Progenitor cell of endocrine pancreas (in vitro differentiated cells): ENCODE measurements at regions not wholly inside any gene's neighbourhood (a gene's known extent, or its start where the extent isn't known, plus 50 kb on each side); places are given as distances from the start of the nearest gene placed in this dataset.
A peak's percentile ranks its signal among the peaks of the same experiment; 100 is the strongest.

Experiments
- DNase-seq: peaks from one replicate; pipeline ENCODE4 v3.0.0; 2021; ENCODE audit warnings: low spot score; ENCODE audit not compliant: unreplicated experiment
- H3K27ac Mint-ChIP-seq: 2 replicates; pipeline ENCODE4 v1.8.0; 2021; ENCODE audit warnings: mild to moderate bottlenecking, moderate library complexity, mixed read lengths
- H3K27me3 Mint-ChIP-seq: 2 replicates; pipeline ENCODE4 v1.8.0; 2021; ENCODE audit warnings: mixed read lengths
- H3K36me3 Mint-ChIP-seq: 2 replicates; pipeline ENCODE4 v1.8.0; 2022; ENCODE audit warnings: mixed read lengths; ENCODE audit not compliant: insufficient read depth
- H3K4me1 Mint-ChIP-seq: 2 replicates; pipeline ENCODE4 v1.8.0; 2021; ENCODE audit warnings: low read depth, mixed read lengths
- H3K4me3 Mint-ChIP-seq: 2 replicates; pipeline ENCODE4 v1.8.0; 2021; ENCODE audit warnings: low read depth, mild to moderate bottlenecking, moderate library complexity, mixed read lengths
- H3K9me3 Mint-ChIP-seq: 2 replicates; pipeline ENCODE4 v1.8.0; 2021; ENCODE audit warnings: low read depth, mixed read lengths
- TF ChIP-seq, protein P1 (sequence below): fragments of 200-600 bp; sonication (generic); IDR thresholded peaks from one replicate; pipeline ENCODE4 v1.5.0; 2021; ENCODE audit warnings: antibody characterized with exemption, mild to moderate bottlenecking; ENCODE audit not compliant: unreplicated experiment

DNA sequence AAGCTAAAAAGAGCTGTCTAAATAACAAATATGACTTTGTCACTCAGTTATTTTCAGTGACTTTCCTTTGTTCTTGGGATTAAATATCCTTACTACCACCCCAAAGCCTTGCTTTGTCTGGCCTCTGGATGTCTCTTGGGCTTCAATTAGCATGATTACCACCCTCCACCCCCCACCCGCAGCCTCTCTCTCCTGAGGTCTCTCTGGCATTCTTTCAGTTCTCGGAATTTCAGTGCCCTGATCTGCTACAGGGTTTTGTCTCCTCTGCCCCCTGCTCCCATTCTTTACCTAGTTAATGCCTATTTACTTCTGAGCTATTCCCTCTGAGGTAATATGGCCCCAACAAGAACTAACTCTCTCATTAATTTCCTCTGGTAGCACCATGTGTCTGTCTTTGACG is 376.4 kb downstream of the DEPDC1B start:
- Mint-ChIP-seq H3K27me3 (no peaks in the 10 kb centered on the region), H3K9me3 (peaks cover 34% of the 10 kb centered on the region), H3K27ac (no peak overlapping the region), H3K36me3 (peaks cover 4% of the 10 kb centered on the region), H3K4me1 (peaks cover 5% of the 10 kb centered on the region), H3K4me3 (no peak overlapping the region)
- TF ChIP-seq, protein P1, sequence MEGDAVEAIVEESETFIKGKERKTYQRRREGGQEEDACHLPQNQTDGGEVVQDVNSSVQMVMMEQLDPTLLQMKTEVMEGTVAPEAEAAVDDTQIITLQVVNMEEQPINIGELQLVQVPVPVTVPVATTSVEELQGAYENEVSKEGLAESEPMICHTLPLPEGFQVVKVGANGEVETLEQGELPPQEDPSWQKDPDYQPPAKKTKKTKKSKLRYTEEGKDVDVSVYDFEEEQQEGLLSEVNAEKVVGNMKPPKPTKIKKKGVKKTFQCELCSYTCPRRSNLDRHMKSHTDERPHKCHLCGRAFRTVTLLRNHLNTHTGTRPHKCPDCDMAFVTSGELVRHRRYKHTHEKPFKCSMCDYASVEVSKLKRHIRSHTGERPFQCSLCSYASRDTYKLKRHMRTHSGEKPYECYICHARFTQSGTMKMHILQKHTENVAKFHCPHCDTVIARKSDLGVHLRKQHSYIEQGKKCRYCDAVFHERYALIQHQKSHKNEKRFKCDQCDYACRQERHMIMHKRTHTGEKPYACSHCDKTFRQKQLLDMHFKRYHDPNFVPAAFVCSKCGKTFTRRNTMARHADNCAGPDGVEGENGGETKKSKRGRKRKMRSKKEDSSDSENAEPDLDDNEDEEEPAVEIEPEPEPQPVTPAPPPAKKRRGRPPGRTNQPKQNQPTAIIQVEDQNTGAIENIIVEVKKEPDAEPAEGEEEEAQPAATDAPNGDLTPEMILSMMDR: no peak
- DNase-seq: no peak

DNA sequence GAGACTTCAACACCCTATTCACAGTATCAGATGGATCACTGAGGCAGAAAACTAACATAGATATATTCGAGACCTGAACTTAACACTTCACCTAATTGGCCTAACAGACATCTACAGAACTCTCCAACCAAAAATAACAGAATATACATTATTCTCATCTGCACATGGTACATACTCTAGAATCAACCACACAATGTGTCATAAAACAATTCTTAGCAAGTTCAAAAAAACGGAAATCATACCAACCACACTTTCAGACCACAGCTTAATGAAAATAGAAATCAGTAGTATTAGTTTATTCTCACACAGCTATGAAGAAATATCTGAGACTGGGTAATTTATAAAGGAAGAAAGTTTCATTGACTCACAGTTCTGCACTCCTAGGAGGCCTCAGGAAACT is 387.9 kb downstream of the DEPDC1B start:
- DNase-seq: no peak
- H3K9me3 Mint-ChIP-seq: peaks cover 2% of the 10 kb centered on the region
- H3K4me3 Mint-ChIP-seq: no peak overlapping the region
- H3K27ac Mint-ChIP-seq: no peak overlapping the region
- TF ChIP-seq, protein P1: no peak
- H3K36me3 Mint-ChIP-seq: no peaks in the 10 kb centered on the region
- no peaks in the 10 kb centered on the region for H3K4me1 Mint-ChIP-seq
- H3K27me3 Mint-ChIP-seq: no peaks in the 10 kb centered on the region

GRCh38 chr5:60299944-60300343 is 400.0 kb downstream of the DEPDC1B start:
- H3K4me3 Mint-ChIP-seq: no peak overlapping the region
- no peaks in the 10 kb centered on the region for H3K4me1 Mint-ChIP-seq
- DNase-seq: no peak
- H3K27ac Mint-ChIP-seq: no peak overlapping the region
- H3K9me3 Mint-ChIP-seq: peaks cover 14% of the 10 kb centered on the region
- no peaks in the 10 kb centered on the region for H3K27me3 Mint-ChIP-seq
- TF ChIP-seq, protein P1: no peak
- peaks cover 1% of the 10 kb centered on the region for H3K36me3 Mint-ChIP-seq

GRCh38 chr5:60297658-60298057 is 402.3 kb downstream of the DEPDC1B start:
- Mint-ChIP-seq H3K4me1 (no peaks in the 10 kb centered on the region), H3K36me3 (peaks cover 1% of the 10 kb centered on the region), H3K4me3 (no peak overlapping the region), H3K27me3 (no peaks in the 10 kb centered on the region), H3K27ac (no peak overlapping the region), H3K9me3 (peaks cover 11% of the 10 kb centered on the region)
- TF ChIP-seq, protein P1: no peak
- no peak for DNase-seq

DNA sequence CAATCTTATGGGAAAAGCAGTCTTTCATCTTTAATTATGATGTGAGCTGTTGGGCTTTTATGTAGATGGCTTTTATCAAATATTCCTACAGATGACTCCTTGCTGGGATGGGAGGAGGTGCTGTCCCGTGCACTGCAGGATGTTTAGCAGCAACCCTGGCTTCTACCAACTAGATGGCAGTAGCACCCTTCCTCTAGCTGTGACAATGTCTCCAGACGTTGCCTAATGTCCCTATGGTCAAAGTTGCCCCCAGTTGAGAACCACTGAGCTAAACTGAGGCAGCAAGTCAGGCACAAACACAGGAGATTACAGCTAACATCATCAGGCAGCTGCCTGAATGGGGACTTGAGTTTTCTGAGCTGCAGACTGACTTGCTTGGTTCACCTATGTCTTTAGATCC is 401.9 kb upstream of the PDE4D start:
- Mint-ChIP-seq H3K27ac (no peak overlapping the region), H3K4me3 (no peak overlapping the region), H3K36me3 (no peaks in the 10 kb centered on the region), H3K9me3 (peaks cover 5% of the 10 kb centered on the region), H3K4me1 (no peaks in the 10 kb centered on the region), H3K27me3 (no peaks in the 10 kb centered on the region)
- DNase-seq: no peak
- TF ChIP-seq, protein P1: peak; percentile 60
